HG03159 (cell line): ENCODE measurements at regions not wholly inside any gene's neighbourhood (a gene's known extent, or its start where the extent isn't known, plus 50 kb on each side); places are given as distances from the start of the nearest gene placed in this dataset.

ENCODE experiments used
- ATAC-seq: cut with Tn5 transposase; IDR thresholded peaks from one replicate; pipeline ENCODE4 v1.9.1; 2021; ENCODE audit warnings: mild to moderate bottlenecking, moderate library complexity; ENCODE audit not compliant: unreplicated experiment

DNA sequence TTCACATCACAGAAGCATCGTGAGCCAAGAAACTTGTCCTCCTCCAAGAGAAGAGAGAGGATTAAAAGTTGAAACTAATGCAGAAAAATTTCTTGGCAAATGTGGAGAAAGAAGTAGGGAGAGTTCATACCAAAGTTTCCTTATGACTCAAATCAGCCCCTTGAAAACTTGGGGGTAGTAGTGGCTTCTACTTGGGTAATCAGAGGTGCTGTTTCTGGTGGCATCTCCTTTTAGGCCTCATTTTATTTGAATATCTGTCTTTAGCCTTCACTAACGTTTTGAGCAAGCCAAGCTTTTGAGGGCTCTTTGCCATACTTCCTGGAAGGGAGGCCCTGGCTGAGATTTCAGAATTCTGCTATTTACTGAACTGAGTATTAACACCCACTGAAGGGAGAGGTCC lies 515.3 kb upstream of the MEX3C start:
- ATAC-seq, result no peak

- no peak for ATAC-seq
Measured at GRCh38 chr18:51716277-51716676, 518.8 kb upstream of the MEX3C start.

- no peak for ATAC-seq
Measured at GRCh38 chr18:51721388-51721787, 523.9 kb upstream of the MEX3C start.

DNA sequence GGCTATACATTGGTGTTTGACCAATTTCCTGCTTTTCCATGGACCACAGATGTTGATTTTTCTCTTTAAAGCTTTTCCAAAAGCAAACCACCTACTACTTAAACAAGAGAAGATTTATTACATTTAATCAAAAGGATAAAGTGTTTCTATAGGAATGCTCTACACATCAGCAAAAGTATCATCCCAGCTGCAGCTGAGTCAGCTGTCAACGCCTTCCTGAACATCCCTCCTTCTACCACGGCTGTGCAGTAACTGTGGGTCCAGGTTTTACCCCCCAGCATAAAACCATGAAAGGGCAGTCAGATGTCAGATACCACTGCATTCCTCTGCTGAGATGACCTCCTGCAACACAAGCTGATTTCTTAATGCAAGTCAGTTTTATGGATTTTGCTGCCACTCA lies 524.5 kb upstream of the MEX3C start:
- ATAC-seq, result no peak

DNA sequence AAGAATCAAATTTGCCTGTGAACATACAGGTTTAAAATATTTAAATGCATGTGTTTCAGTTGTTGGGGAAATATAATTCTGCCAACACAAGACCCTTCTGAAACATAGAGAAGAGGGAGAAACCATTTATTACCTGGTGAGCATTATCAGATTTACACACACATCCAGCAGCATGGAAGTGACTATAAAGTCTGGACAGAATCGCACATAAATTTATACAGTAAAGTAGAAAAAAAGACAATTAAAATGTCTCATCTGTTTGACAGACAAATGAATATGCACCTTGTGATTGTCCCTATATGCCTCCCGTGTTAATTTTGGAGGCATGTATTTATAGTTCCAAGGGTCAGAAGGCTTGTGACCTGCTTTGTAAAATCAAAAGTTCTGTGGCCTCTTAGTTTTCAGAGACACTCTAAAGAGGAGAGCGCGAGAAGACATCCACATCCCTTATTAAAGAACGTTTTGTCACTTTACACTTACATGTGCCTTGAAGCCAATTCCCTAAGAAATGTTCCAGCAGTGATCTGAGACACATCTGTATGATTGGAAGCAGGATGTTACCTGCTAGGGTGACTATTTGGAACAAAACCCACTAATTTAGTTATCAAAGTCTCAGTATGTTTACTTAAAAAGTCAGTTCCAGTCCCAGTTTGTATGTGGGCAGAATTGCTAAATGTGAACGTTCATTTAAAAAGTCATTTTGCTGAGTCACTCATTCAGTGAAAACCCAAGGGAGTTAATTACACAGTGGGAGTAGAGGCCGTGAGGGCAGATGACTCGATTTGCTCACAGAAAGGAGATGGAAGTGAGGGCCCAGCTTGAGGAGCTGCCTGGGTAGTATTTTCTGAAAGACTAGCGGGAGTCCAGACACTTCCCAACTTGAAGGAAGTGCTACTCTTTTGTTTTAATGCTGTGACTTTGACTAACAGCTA lies 527.6 kb upstream of the MEX3C start:
- ATAC-seq, result no peak

DNA sequence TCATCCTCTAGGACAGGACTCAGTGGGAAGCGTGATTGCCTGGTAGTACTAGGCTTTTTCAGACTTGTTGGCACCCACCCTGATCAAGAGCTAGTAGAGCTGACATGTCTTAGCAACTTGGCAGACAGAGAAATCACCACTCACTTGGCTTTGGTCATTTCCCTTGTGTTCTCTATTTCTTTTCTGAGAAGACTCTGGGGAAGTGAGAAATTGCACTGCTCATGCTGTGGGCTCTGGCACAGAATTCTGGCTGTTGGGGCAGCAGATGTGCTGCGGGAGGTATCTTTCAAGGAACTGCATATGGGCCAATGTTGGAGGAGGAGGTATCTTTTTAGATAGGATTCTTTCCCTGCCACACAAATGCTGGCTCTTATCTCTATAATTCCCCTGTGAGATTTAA lies 529.1 kb upstream of the MEX3C start:
- ATAC-seq, result peak; percentile 44

GRCh38 chr18:51727780-51728179 lies 530.3 kb upstream of the MEX3C start:
- ATAC-seq, result peak; percentile 73

DNA sequence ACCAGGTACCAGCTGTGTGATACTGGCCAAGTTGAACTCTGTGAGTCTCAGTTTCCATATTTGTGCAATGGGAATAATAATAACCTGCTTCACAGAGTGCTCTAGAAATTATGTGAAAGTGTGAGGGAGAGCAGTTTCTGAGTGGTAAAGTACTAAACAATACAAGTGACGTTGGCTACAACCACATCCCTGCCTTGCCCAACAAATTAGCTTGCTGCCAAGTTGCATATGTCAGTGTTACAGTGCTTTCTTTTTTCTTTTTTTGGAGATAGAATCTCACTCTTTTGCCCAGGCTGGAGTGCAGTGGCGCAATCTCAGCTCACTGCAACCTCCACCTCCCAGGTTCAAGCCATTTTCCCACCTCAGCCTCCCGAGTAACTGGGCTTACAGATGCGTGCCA lies 533.6 kb upstream of the MEX3C start:
- no peak for ATAC-seq

- ATAC-seq, result no peak
Measured at GRCh38 chr18:51734576-51734975, 537.1 kb upstream of the MEX3C start.

- peak; percentile 96 for ATAC-seq
Measured at GRCh38 chr18:51739044-51739666, 541.7 kb upstream of the MEX3C start.

DNA sequence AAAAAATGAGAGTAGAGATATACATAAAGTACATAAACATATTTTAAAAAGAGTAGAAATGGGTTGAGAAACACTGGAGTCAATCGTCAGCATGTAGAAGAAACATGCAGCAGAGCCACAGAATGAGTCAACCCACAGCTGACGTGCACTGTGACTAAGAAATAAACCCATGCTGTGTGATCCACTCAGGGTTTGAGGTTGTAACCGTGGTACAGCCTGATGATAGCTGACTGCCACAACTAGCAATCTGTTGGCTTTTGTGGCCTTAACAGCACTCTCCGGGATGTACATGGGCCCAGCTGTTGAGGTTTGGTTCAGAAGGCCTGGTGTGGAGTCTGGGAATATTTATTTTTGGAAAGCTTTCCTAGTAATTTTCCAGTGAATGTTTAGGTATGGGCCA lies 554.4 kb upstream of the MEX3C start:
- peak; percentile 48 for ATAC-seq

DNA sequence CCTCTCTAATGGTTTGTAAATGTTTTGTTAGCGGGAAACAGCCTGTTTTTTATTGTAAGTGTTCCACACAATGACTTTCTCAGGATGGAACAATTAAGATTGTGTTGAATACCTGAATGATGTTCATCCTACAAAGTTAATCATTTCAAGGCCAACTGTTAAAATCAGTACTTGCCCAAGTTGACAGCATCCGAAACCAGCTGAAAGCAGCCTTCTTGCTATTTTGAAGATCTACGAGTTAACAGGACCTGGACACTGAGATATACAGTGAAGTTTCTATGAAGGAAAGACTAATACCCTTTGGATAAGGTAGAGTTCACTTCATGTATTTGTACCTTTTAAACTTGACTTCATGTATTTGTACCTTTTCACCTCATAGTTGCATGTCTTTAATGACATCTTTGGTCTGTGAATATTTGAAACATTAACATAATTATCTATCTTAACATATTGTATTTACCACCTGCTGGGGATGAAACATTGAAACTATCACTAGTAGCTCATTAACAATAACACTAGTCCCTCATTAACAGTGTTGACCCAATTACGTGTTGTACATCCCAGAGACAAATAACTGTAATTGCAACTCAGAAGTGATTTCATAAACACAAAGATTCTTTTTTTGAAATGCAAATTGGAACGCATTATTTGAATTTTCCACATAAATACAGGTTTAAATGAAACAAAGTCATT lies 556.0 kb upstream of the MEX3C start:
- peak; percentile 49 for ATAC-seq

DNA sequence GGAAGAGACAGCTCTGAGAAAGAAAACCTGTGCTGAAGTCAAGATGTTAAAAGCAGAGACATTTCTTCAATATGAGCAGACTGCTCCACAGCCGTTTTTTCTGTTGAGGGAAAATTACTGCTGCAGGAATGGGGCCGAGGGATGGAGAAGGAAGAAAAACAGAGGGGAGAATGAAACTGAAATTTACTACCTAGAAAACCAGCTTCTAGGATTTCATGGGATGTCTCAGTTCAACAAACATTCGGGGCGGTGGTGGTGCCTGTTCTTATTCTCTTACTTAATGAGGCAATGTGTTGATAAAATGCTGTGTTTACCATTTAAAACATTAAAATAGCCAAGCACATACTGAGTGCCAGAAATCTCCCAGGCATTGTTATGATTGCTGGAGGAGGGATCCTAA lies 557.1 kb upstream of the MEX3C start:
- ATAC-seq, result no peak

- ATAC-seq, result no peak
Measured at GRCh38 chr18:51757255-51757924, 559.9 kb upstream of the MEX3C start.

GRCh38 chr18:51762373-51762772 lies 564.9 kb upstream of the MEX3C start:
- no peak for ATAC-seq

GRCh38 chr18:51765606-51766360 lies 568.3 kb upstream of the MEX3C start:
- ATAC-seq, result peak; percentile 52

DNA sequence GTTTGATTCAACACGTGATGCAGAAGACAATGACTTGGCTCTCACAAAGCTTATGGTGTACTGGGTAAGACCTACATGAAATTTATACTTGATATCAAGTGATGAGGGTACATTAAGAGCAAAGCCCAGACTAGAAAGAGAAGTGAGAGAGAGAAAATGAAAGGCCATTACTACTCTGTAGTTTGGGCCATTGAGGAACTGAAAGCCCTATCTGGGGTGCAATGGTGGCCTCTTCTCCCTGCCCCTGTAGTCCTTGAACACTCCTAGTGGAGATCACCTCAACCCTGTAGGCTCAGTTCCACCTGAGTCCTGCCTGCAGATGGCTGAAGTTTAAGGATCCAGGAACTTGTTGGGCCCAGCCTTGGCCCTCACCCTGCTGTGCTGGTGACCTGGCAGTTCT lies 569.8 kb upstream of the MEX3C start:
- ATAC-seq, result peak; percentile 90

GRCh38 chr18:51778115-51778514 lies 561.9 kb upstream of the DCC start:
- ATAC-seq, result no peak

- no peak for ATAC-seq
Measured at GRCh38 chr18:51789871-51790270, 550.1 kb upstream of the DCC start.

GRCh38 chr18:51801514-51801913 lies 538.5 kb upstream of the DCC start:
- ATAC-seq, result no peak
